Astrocyte of the hippocampus (primary cell): ENCODE measurements at regions not wholly inside any gene's neighbourhood (a gene's known extent, or its start where the extent isn't known, plus 50 kb on each side); places are given as distances from the start of the nearest gene placed in this dataset.

Experiments used
- DNase-seq: peaks from one replicate; pipeline ENCODE4 v3.0.0; 2011; ENCODE audit warnings: low read depth, low spot score

DNA sequence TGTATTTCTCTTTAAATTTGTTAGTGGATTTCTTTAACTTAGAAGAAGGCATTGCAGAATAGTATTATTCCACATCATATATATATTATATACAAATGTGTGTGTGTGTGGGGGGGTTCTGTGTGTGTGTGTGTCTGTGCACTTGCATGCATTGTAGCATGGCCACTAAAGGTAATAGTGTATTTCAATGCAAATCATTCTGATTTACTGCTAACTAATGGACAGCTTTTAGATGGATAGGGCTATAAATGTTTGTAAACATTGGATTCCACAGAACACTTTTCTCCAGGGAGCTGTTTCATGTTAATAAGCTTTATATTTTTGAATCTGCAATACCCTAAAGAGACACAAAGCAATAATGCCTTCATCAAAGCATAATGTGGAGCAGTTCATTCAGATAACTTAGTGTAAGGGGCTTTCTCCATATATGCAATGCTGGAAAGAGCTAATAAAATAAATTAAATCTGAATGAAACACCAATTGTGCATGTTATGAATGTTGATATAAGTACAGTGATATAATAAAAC is 496.7 kb upstream of the CDH9 start:
- no peak for DNase-seq

DNA sequence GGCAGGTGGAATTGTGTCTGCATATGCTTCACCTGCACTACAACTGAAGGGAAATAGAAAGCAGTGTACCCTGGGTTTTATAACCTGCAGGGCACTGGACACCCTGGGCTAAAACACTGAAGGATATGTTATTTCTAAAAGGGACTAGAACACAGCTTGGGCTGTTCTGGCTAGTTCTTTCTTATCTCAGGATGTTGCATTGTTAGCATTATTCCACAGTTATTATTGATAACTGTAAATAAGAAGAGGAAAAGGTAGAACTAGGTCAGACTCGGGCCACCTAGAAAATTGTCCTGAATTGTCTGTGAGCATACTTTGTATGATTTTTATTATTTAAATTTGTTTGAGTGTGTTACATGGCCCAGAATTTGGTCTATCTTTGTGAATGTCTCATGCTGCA is 493.9 kb upstream of the CDH9 start:
- no peak for DNase-seq

DNA sequence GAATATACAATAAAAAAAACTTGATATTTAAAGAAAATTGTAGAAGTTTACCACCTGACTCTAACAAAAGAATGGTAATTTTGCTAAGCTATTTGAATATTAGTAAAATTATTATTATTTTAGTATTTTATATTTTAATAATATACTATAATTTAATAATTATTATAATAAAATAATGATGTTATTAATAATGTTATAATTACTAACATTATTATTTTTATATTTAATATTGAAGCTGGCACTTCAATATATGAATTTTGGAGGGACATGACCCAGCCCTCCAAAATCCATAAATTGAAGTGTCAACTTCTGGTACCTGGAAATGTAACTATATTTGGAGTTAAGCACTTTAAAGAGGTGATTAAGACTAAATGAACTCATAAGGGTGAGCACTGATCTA is 486.1 kb upstream of the CDH9 start:
- no peak for DNase-seq

DNA sequence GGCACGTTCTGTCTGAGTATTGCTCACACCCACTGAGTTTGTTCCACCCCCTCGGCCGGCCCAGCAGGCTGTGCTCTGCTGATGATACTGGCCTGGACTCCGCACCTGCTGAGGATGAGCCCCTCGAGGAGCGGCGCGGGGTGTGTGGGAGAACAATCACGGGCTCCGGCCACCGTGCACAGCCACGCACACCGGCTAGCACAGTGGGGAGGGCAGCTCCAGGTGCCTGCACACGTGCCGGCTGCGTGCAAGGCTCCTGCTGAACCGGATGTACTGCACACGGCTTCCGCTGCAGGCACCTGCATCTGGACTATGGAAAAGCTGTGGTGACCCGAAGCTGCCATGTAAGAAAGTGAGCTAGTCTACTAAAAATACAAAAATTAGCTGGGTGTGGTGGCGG is 485.2 kb upstream of the CDH9 start:
- no peak for DNase-seq

DNA sequence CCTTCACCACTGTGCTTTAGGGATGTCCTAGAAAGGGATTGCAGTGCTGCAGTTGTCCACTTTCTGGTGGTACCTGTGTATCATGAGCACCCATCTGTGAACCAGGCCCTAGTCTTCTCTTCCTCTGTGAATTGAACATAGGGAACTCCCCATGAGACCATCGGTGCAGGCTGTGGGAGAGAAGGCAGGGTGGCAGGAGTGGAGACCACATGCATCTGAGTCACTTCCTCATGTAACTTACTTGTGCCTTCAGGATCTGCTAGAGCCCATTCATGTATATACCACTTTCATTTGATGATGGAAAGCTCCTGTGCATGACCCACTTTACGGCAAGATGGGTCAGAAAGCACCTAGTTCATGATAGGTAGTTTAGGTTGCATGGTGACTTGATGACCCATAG is 478.1 kb upstream of the CDH9 start:
- DNase-seq = no peak

DNA sequence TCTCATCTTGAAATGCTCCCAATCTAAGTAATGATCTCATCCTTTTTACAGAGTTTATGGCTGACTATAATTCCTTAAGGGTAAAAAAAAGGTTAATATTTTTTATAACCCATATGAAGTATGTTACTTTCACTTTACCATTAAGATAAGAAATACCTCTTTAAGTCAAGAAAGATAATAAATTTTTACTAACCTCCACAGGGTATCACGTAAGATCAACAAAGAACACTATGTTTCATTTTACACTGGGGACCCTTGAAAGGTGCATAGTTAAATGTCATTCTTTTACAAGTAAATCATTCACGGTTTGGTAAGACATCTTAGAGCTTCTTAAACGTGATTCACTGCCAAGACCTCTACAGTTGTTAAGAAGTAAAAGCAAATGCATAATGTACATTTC is 472.7 kb upstream of the CDH9 start:
- no peak for DNase-seq

DNA sequence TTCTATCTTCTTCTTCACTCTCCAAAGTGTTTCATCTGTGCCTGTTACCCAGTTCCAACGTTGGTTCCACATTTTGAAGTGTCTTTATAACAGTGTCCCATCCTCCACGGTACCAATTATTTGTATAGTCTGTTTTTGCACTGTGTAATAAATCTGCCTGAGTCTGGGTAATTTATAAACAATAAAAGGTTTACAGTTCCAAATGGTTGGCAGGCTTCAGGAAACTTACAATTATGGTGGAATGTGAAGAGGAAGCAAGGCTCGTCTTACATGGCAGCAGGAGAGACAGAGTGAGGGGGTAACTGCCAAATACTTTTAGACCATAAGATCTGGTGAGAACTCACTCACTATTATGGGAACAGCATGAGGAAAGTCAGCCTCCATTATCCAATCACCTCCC is 465.4 kb upstream of the CDH9 start:
- DNase-seq = no peak

DNA sequence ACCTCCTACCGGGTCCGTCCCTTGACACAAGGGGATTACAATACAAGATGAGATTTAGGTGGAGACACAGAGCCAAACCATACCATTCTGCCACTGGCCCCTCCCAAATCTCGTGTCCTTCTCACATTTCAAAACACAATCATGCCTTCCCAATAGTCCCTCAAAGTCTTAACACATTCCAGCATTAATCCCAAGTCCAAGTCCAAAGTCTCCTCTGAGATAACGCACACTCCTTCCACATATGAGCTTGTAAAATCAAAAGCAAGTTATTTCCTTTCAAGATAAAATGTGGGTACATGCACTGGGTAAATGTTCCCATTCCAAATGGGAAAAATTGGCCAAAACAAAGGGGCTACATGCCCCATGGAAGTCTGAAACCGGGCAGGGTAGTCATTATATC is 463.9 kb upstream of the CDH9 start:
- DNase-seq = no peak

DNA sequence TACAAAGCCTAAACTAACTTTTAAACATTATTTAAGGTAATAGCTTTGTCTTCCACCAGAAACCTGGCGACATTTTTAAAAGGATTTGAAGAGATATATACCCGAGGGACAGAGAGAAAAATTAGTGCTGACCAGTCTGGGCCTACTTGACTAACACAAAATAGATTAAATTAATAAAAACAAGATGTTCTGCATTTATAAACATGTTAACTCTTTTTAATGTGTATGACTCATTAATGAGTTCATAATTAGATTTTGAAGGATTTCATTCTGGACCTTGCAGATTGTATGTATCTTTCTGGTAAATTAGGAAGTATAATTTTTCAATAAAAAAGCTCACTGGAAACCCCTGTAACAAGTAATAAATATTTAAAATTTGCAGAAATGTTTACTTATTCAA is 459.1 kb upstream of the CDH9 start:
- DNase-seq = no peak

DNA sequence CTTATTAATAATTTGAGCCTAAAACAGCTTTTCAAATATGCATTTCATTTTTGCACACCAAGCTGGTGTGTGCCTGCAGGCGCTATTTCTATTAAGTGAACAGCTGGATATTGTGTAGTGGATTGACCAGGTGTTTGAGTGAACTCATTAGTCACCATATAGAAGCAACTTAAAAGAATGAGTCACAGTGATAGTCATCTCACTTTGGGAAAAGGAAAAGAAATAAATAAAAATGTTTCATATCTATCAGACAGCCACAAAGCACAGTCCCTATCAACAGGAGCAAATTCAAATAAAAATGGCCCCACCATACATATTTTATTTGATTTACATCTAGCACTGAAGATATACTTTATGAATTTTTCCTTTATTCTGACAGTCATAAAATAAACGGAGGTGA is 456.5 kb upstream of the CDH9 start:
- no peak for DNase-seq

DNA sequence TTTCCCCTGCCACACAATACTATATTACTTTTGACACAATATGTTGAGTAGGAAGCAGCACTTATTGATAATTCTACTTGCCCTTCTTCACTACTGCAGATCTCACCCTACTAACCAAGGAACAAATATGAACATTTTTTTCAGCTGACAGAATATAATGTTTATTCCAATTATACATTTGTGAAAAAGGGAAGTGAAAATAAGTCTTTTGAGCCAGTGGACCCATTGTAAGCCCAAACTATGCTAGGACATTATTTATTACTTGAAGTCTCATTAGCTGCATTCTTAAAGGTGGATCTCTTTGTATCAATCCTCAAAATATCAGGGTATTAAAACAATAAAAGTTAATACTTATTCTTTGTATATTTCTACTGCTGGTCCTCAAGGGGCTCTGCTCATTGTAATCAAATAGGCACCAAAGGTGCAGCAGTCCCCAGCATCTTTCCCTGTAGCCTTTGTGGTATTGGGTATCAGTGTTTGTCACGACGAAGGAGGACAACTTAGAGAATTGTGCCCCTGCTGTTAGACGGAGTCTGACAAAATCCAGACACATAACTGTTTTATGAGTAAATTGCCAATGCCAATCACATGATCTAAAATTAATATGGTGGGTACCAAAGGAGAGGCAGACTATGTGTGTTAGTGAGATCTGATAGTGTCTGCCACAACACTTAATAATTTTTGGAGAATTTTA is 453.5 kb upstream of the CDH9 start:
- DNase-seq = no peak

DNA sequence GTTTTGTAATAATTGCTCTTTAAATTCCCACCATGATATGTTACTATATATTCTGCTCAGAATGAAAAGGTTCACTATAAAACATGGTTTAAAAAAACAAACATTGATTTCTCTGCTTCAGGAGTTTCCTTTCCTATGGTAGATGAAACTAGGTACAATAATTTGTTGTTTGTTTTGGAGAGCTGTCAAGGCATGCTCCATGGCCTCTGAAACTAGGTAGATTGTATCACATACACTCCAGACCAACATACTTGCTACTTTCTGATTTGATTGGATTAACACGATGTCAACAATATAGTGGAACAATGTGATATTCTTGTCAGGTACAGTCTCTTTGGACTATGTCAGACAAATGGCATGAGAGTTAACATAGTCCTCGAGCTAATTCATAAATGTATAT is 452.7 kb upstream of the CDH9 start:
- no peak for DNase-seq

DNA sequence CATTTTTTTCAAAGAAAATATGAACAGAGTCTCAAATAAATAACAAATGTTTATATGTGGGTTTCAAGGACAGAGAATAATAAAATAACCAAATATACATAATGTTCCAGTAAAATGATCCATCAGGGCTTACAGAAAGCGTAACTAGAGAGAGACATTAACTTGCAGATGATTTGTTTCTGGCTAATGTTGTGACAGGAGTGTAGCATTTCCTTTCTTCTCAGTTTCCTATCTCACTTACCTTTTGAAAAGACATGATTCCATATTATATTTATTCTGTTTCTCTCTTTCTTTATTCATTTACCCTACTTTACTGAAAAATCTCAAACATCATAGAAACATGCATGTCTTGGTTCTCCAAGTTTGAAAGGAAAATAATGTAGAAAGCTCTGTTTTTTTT is 451.3 kb upstream of the CDH9 start:
- DNase-seq = no peak

DNA sequence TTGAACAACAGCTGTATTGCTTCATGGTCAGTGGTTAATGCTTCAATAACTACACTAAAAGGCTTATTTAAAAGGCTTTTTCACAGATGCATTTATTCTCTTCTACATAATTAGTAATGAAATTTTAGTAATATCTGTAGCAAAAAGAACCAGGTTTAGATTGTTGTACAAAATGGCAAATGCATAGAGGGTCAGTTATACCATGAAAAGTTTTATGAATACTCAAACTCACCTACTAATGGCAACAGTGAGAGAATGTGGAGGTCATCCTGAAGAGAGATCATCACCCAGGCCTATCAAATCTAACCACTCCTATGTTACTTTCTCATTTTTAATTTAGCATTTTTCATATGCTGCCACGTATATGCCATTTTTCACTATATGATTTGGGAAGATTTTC is 444.3 kb upstream of the CDH9 start:
- no peak for DNase-seq

DNA sequence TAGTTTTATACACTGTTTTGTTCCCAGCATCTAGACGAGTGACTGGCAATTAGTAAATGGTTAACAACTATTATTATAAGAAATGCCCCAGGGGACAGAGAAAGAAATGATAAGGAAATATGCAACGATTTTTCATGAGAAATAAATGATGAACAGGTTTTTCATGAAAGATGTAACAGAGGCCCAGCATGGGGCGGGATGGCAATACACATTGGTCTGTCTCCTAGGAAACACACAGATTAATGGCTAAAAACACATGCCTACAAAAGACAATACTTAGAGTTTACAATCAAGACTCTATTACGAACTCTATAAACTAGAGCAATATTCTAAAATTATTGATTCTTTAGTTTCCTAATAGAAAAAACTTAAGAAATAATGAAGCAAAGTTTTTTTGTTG is 441.5 kb upstream of the CDH9 start:
- no peak for DNase-seq

DNA sequence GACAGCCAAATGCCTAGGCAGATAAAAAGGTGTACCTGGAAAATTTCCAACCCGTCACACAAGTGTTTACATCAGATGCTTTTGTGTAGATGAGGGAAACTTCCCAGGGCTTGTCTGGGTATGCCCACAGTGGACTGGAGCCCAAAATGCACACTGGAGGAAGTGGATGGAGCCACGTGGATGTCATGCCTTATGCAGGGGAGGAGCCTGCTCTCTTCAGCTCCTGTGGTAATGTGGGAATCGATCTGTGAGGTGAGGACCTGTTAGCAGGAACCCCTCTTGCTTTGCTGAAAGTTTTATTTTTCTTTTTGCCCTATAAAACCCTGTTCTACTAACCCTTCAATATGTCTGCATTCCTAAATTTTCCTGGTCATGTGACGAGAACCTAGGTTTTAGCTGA is 439.2 kb upstream of the CDH9 start:
- no peak for DNase-seq

DNA sequence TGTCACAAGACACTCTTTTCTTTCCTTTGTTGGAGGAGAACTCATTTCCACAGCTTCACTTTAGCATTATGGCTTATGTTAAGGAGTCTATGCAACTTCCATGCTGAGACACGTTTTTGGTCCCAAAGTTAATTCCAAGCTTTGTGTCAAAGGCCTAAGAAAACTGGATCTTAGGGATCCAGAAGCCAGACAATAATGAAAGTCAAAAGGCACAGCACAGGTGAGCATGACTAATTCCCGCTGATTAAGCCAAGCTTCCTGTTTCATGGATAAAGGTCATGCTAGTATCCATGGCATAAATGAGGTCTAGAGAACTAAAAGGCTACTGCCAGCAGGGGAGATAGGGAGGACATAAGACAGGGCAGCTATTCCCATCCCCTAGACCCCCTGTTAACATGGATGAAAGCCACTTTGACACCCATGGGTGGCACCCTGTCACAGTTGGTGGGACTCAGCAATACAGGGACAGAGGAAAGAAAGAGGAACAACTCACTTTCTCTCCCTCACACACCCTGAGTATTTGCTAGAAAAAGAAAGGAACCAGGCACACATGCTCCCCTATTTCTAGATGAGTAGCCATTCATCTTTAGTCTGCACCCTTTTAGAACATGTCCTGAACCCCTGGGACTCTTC is 438.1 kb upstream of the CDH9 start:
- DNase-seq = no peak

DNA sequence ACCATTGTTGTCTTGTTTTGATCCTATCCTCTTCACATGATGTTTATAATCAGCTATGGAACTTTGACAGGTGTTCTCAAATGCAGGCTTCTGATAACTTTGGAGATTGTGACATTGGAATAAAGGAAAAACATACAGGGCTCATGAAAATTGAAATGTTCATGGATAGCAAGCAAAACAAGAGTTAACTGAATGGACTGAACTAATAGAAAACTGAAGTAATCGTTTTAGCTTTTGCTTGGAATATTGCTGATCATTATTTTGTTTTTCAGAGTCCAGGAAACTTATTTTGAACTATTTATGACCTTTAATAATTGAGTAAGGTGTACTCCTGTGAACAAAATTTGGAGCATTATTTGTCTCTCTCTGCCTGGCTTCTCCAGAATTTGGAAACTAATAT is 436.7 kb upstream of the CDH9 start:
- DNase-seq = no peak

DNA sequence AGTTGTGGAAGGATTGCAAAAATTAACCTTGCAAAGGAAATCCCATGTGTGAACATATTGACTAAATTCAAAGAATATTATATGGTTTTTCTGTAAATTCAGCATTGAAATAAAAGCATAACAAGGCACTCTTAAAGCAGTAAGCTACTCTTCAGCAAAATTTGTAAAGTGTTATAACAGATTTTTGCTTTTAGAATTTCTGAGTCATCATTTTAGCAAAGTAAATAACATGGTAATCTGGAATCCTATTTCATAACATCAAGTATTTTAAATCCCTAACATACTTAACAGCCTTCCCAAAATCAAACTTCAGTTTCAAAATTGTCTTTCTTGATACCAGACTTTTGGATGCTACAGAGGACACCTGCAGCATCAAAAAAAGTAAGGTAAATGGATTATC is 436.0 kb upstream of the CDH9 start:
- DNase-seq = no peak

DNA sequence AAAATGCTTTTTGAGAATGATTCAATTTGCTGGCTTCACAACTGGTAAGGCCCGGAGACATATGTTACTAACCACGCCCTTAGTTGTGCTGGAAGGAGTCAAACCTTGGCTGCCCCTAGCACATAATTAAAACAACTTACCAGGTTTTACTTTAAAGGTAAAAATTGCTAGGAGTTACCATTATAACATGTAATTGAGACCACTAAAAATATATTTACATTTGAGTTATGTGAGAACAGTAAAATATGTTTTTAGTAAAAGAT is 435.6 kb upstream of the CDH9 start:
- no peak for DNase-seq

DNA sequence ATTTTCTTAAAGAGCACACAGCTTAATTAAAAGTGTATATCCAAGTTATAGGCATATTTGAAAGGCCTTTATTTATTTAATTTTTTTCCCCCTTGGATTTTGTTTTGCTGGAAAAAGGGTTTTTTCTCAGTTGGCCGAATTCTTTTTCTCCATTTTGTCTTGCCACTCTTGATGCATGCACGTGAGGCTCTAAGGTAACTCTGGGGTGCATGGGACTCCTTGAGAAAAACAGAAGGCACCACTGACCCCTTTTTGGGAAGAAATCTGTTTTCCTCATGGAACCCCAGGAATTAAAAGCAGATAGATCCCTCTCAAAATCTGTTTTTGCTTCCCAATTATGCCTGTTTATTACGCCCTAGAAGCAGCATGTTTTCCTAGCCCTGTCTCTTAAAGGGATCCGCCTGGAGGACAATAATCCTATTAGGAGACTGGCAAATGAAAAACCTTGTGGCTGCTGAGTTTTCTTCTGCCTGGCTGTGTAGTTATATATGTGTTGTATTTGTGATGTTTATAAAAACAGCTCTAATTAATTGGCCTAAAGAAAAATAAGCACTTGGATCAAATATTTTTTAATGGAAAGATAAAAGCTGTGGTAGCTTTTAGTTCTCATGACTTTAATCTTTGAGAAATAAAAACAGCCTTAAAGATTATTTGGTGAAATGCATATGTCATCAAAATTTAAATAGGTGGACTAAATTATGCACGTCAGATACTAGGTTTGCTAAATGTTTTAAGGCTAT is 435.1 kb upstream of the CDH9 start:
- no peak for DNase-seq

DNA sequence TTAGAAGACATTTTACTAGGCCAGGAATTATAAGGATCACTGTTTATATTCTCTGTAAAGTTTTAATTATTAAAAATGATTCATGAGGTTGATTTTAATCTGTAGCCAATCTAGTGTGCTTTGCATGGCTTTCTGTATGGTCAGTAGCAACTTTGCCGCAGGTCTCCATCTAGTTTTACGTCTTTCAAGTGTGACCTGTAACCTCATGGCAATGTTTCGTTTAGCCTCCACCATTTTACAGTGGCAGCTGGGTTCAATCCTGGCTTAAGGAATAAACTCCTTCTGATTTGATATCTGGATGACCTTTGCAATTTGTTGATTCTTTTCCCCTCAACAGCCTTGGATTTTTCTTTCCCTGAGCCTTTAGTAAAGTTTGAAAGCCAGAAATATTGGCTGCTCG is 434.5 kb upstream of the CDH9 start:
- DNase-seq = no peak
